Daoy (cell line): ENCODE measurements at regions not wholly inside any gene's neighbourhood (a gene's known extent, or its start where the extent isn't known, plus 50 kb on each side); places are given as distances from the start of the nearest gene placed in this dataset.

Experiments used
- DNase-seq: peaks from one replicate; pipeline ENCODE4 v3.0.0-alpha.2; 2015; ENCODE audit warnings: low read depth

DNA sequence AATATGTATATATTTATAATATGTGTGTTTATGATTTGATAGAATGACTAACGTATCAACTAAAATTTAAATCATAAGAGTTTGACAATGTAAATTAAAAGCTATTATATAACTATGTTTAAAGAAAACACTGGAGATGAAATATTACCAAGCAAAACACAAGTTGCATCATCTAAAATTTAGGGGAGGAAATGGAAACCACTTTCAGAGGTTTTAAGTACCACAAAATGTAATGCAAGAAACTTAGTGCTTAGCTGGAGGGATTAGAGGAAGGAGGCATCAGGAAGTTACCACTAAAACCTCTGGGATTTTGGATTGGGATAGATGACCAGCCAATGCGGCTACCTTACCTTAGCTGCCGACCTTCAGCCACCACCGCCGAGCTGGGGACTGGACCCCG, 1192.1 kb upstream of the PRKX start:
- DNase-seq: no peak

DNA sequence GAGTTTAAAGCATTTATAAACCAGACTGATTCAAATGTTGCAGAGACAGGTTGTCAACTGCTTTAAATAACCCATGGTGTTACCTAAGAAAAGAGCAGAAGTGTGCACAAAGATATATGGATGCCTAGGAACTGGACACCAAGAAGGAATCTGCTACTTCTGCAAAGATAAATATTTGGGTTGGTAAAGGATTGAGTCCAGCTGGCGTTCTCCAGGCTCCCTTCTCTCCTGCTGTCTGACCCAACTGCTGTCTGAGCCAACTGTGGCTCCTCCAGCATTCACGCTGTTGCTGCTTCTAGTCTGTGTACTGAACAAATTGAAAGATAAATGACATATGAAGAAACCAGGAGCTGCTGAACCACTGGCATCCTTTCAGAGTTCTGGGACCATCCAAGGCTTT, 1167.8 kb upstream of the PRKX start:
- no peak for DNase-seq

DNA sequence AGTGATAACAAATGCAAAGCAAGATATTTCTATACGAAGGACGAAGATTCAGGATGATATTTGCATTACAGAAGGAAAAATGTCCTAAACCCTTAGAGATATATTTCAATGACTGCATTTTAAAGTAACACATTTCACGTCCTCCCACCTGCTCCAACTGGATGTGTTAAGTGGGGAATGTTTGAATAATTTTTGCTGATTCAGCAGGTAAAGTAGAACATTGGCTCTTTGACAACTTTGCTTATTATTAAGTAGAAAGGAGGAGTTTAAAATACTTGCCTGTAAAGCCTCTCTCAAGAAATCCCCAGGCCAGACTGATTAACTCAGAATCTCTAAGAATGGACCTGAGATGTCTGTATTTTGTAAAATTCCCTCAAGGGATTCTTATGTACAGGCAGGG, 1165.2 kb upstream of the PRKX start:
- no peak for DNase-seq

DNA sequence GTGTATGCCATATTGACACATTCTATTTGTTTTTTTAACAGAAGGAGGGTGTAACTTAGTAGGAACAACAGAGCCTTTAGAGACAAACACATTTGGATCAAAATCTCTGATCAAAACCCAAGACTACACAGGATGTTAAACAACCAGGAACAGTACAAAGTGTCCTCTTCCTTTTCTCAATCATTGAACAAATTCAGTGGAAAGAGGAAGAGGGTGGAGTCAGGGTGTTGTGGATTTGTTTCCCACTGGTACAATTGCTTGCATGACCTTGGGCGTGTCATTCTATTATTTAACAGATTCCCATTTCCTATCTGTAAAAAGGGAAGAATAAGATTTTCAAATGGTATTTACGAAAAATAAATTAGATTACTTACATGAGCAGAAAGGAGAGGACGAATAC, 1162.8 kb upstream of the PRKX start:
- DNase-seq: no peak

DNA sequence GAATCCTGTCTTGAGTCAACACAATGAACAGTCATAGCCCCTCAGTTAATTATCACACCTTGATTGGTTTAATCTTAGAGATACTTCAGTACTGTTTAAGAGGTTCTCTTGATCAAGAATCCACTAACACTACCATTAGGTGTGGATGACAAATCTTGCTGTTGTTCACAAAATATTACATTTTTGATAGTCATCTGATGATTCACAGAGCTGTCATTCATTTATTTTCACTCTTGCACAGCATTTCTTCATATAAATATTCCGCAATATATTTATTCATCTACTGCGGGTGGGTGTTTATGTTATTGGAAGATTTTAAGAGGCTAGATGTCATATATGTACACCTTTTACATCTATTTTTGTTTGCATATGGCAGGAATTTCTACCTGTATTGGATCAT, 1138.1 kb upstream of the PRKX start:
- no peak for DNase-seq

DNA sequence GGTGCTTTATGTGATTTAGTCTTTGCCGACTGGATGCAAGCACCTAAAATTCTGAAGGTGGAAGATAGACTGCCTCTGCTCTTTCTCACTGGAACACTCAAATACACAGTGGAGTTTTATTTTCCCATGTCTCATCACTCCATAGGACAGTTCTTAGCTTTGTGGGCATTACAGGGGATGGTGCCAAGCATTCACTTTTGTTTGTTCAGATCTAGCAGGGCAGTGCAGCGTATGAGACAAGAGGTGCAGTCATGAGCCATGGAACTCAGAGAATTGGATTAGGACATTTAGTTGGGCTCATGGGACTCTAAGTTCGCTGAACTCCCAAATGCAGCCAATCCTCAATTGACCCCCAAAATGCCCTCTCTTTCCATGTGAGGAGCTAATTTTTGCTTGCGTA, 1136.9 kb upstream of the PRKX start:
- no peak for DNase-seq

DNA sequence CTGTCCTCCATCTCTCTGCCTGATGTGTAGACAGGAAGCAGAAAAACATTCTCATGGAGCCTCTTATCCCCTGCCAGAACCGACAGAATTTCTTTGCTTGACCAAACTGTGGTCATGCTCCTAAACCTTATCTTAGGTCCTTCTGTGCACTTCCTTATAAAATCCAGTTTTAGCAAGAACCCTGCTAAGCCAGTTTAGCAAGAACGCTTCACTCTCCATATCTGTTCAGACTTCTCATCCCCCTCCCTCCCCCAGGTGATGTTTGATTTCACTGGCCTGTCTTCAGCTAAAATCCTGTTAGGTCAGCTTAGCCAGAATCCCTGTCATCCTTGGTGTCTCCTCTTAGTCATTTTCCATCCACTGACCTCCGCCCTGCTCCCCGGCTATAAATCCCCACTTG, 1130.9 kb upstream of the PRKX start:
- no peak for DNase-seq

DNA sequence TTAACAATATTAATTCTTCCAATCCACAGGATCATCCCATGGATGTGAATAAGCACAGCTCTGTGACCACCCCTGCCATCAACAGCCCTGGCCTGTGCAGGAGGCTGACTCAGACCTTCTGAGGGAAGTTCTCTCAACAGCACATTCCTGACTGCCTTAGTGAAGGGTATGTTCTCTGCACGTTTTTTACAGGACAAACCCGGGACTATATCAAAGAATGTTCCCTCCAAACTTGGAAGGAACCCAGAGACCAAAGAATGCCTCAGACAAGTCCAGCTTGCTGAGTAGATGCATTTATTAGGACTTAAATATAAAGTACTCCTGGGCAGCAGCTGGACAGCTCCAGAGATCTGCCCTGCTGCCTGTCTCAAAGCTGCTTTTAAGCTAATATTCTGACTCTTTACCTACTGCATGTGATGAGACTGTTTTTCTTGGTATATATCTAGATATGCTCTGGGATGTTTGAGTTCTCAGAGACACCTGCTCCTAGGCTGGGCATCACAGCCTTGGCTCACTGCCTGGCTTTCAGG, 1127.8 kb upstream of the PRKX start:
- DNase-seq: no peak

DNA sequence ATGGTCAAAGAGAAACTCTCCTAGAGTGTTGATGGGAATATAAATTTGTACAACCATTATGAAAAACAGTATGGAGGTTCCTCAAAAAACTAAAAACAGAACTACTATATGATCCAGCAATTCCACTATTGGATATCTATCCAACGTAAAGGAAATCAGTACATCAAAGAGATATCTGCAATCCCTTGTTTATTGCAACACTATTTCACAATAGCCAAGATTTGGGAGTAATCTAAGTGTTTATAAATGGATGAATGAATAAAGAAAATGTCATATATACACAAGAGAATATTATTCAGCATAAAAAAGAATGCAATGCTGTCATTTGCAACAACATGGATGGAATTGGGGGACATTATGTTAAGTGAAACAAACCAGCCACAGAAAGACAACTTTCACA, 1118.1 kb upstream of the PRKX start:
- DNase-seq: no peak

DNA sequence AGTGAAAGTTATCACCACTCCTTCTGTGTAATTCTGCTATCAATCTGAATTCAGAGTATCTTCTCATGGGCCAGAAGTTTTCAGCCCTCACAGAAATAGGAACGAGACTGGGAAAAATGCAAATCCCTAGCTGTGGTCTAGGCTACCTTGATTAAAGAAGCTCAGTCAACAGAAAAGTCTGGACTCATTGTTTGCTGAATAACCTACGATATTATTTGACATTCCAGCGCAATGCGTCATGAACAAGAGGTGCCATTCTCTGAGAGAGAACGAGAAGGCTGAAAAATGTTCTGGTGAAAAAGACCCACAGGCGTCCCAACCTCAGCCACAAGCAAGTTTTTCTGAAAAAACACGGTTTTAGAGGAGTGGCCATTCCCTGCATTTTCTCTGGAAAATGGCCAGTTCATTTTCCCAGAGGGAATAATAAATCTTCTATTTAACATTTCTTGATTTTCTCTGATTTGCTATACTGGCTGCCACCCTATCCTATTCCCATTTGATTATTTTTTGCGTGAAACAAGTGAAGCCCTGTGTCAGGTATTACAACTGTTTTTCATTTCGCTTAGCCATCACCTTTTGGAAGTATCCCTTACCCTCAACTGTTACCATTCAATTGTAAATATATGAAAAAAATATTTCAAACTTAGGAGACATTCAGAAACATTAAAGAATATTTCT, 1117.6 kb upstream of the PRKX start:
- DNase-seq: no peak

DNA sequence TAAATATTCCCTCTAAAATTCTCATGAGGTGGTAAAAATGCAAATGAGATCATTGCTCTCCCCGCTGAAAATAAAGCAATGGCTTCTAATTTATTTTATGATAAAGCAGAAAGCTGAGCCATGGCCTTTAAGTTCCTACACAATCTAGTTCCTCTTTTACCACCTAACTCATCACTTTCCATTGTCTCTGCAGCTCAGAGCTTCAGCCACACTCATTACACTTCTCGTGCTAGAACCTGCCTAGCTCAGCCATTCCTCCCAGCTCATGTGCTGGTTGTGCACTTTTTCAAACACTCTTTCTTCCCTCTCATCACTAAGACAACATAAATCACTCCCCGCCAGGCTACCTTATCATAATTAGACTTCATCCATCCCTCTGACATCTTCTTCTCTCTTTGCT, 1112.1 kb upstream of the PRKX start:
- no peak for DNase-seq

DNA sequence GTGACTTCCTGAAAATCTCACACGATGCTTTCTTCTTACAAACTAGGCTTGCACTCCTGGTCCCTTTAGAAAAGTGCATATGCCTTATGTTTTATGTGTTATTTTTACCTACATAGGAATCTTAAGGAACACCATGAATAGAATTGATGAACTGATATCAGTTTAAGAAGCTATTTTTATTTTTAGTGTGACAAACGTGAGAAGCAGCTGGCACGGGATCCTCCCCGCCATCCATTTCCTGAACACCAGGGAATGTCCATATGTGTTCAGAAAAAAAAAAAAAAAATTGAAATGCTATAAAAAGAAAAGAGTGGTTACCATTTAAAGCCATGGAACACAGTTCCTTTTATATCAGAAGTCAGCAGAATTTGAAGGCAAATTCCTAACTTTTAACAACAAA, 1096.1 kb upstream of the PRKX start:
- no peak for DNase-seq

DNA sequence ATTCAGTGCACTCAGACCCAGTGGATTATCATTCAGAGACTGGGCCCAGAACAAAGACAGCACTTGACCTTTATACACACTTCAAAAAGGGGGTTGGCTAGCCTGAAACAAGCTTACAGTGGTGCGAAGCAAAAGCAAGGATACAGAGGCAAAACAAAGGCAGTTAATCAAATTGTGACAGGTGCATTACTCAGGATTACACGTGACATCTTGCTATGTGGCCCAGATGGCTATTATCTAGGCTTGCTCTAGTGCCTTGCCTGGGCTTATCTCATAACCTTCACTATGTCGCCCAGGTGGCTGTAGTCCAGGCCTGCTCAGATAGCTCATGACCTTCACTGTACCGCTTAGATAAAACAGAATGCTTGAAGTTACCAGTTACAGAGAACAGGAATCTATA, 1092.1 kb upstream of the PRKX start:
- DNase-seq: no peak

DNA sequence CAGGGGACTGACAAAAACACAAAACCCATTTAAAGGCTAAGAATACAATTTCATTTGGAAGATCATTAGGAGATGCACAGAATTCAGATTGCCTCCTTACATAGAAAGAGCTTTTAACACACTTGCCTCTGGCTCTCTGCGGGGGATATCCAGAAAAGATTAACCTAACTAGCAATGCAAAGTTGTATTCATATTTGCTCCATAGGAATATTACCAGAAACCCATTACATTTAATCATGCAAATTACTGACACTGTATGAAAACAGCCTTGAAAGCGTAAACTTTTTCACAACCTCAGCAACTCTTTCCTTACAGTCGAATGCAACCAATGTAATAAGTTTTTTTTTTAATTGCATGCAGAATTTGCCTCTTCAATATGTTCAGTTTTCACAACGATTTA, 1087.3 kb upstream of the PRKX start:
- no peak for DNase-seq

DNA sequence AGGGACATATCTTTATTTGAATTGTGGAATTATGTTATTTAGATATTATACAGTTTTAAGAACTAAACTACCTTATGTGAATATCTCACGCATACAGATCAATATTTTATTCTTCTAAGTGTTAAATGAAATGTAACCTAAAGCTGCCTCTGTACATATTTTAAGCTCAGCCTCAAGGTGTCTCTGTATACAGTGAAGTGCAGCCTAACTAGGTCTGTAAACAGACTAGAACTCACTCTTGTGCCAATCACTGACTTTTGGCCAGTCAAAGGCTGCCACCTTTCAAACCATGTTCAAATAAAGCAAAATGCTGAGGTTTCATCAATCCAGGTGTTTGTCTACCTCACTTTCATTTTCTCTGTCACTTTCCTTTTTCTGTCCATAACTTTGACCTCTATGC, 1074.5 kb upstream of the PRKX start:
- no peak for DNase-seq

DNA sequence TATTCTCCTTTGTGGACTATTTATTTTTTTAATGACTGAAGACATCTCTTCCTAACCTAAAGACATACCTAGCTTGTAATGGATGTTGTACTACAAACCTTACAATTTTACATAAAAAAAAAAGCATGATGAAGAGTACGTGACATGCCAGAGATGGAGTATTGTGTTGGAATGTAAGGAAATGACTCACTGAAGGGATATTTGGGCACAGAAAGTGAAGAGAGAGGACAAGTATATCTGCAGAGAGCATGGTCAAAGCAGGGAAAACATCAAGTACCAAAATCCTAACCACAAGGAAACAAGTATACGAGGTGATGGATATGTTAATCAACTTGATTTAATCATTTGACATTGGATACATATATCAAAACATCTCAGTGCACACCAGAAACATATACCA, 1051.4 kb upstream of the PRKX start:
- no peak for DNase-seq

DNA sequence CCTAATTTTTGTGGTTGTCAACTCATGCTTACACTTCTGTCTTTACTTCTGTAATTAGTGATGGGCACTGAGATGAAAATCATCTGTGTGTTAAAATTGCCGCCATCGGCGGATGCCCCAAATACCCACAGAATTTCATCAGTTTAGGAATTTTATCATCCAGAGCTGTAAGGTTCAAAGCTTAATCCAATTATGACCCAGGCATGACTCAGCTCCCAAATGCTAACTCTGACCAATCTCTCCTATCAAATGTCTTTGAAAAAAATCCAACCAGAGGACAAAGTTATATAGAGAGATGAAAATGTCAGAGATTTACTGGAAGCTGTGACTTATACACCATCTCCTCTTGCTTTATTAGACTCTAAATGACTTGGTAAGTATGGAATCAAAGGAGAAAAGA, 1048.7 kb upstream of the PRKX start:
- no peak for DNase-seq

DNA sequence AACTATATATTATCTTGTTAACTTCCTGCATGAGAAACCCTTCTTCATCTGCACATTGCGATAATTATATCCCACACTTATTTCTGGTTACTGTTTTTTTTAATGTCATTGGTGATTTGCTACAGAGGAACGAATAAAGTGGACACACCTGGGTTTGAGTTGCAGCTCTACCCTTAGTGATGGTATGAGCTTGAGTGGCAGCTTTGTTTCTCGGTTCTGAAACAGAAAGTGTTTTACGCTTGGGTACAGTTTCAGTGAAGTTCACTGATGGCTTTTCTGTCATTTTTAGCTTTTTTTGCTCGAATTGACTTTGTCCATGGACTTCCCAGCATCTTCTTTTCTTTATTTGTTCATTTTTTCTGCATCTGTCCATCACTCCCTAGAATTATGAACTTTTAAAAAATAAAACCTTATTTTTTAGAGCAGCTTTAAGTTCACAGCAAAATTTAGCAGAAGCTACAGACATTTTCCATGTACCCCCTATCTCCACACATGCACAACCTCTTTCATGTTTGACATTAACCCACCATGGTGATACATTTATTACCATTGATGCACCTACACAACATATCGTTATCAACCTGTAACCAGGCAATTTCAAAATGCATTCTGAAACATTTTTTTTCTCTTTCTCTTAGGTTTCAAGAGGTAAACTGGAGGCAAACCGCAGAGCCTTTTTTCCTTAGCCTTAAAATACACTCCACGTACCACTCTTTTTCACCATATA, 1041.6 kb upstream of the PRKX start:
- DNase-seq: no peak

DNA sequence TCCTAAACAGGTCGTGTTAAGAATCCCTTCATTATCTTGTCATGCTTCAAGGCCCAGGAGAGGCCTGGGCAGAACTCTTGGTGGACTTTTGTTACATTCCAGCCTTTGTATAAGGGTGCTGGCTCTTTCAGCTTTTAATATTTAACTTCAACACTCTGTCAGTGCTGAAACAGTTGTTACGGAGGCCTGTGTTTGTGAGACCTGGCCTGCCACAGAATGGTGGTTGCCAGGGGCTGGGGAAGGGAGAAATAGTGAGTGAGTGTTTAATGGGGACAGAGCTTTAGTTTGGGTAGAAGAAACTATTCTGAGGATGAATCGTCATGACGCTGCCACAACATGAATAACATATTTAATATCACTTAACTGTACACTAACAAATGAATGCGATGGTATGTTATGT, 1027.6 kb upstream of the PRKX start:
- no peak for DNase-seq

DNA sequence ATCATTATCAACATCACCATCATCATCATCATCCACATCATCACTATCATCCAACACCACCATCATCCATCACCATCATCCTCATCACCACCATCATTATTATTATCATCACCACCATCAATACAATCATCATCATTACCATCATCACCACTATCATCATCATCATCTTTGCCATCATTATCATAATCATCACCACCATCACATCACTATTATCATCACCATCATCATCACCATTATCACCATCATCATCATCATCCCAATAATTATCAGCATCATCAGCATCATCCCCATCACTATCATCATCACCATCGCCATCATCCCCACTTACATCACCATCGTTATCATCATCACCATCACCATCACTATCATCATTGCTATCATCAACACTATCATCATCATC, 1021.9 kb upstream of the PRKX start:
- DNase-seq: no peak

DNA sequence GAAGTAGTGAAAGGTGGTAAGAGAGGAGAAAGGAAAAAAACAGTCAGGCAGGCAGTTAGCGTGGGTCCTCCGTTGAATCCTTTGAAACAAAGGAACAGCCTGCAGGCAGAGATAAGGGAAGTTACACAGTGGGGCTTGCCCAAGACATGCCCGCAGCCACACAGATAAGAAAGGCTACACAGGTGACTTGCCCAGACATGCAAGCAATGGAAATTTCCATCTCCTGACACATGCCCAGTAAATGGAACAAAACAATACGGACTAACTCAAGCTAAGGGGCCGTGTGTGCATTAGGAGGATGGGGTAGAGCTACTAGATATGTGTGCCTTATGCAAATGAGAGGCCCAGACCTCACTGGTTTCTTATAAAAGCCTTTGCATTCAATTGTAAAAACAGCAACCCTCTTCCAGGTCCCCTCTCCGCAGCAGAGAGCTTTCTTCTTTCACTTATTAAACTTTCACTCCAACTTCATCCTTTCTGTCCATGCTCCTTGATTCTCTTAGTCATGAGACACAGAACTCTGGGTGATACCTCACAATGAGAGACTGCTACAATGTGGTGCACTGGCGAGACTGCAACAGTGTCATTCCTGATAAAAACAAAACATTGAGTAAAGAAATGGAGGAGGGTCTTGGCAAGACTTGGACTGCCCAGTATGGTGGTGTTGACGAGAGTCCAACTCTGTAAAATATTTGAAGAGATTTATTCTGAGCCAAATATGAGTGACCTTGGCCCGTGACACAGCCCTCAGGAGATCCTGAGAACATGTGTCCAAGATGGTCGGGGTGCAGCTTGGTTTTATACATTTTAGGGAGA, 997.4 kb upstream of the PRKX start:
- DNase-seq: no peak

DNA sequence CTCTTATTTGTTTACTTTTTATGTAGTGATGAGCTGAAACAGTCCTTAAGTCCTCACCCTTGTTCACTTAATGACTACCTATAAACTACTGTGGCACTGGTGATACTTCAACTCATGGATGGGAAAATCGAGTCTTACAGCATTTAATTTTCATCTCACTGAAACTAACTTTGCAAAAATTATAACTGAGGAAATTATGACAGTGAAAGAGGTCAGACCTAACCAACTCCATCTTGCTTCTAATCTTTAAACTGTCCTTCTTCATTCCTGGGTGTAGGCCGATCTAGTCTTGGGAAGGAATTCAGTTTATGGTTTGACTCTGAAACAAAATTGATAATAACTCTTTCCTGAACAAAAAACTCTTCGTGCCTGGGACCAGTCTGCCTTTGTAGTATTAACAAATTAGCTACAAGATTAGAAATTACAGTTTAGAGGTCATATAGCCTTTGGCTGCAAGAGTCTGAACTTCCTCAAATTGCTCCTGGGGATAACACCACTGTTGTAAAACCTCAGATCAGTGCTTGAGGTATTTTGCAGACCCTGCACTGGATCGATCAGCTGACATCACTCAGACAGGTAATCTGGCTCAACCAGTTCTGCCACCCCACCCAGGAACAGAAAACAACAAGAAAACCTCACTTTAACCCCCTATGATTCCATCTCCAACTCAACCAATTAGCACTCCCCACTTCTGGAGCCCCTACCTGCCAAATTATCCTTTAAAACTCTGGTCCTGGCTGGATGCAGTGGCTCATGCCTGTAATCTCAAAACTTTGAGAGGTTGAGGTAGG, 995.7 kb upstream of the PRKX start:
- DNase-seq: no peak
